Tibial nerve (tissue), 3 donors: ENCODE measurements at regions not wholly inside any gene's neighbourhood (a gene's known extent, or its start where the extent isn't known, plus 50 kb on each side); places are given as distances from the start of the nearest gene placed in this dataset.

ENCODE experiments used
- POLR2A ChIP-seq, 2 donors: fragments of 450-650 bp; IDR thresholded peaks; one replicate each; pipeline ENCODE4 v1.6.1; 2017; ENCODE audit warnings: antibody characterized with exemption in 2 of 2, mild to moderate bottlenecking in 2 of 2, moderate library complexity in 2 of 2
- TF ChIP-seq, protein P1 (sequence below), 5 experiments: fragments of 200-600 bp in 3 of 5; fragments of 450-650 bp in 2 of 5; sonication (generic) in 3 of 5; IDR thresholded peaks; one replicate each; pipeline ENCODE4 v1.5.1; 2016 to 2019; ENCODE audit warnings: antibody characterized with exemption in 5 of 5, mild to moderate bottlenecking in 3 of 5, moderate library complexity in 2 of 5

DNA sequence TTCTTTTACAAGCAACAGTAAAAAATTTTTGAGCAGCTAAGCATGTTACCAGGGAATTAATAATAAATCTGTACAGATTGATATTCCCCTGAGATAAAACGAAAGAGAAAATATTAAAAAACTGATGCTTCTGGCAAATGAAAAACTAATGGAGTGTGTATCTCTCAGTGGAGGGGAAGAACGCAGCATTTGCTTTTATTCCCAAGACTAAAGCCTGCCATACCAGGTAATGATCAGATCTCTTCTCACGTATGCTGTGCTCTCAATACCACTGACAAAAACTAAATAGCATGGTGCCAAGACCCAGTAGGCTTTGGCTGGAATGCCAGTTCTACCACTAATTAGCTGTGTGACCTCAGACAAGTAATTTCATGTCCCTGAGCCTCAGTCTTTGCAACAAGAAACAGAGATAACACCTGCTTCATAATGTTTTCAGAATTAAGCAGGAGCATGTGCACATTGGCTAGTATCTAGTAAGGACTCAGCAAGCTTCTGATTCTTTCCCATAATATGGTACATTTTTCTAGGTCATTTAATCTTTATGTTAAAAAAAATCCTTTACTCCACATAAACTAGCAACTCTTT is 179.6 kb downstream of the CENPC start:
- TF ChIP-seq, protein P1, sequence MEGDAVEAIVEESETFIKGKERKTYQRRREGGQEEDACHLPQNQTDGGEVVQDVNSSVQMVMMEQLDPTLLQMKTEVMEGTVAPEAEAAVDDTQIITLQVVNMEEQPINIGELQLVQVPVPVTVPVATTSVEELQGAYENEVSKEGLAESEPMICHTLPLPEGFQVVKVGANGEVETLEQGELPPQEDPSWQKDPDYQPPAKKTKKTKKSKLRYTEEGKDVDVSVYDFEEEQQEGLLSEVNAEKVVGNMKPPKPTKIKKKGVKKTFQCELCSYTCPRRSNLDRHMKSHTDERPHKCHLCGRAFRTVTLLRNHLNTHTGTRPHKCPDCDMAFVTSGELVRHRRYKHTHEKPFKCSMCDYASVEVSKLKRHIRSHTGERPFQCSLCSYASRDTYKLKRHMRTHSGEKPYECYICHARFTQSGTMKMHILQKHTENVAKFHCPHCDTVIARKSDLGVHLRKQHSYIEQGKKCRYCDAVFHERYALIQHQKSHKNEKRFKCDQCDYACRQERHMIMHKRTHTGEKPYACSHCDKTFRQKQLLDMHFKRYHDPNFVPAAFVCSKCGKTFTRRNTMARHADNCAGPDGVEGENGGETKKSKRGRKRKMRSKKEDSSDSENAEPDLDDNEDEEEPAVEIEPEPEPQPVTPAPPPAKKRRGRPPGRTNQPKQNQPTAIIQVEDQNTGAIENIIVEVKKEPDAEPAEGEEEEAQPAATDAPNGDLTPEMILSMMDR (IDR thresholded peaks at IDR 0.05): no peak
- TF ChIP-seq POLR2A (IDR thresholded peaks at IDR 0.05): no peak
